ENCODE measurements at regions not wholly inside any gene's neighbourhood (a gene's known extent, or its start where the extent isn't known, plus 50 kb on each side); places are given as distances from the start of the nearest gene placed in this dataset.

GRCh38 chr6:113439866-113440265, 417.3 kb upstream of the MARCKS start:
- intact Hi-C loops (cut with micrococcal nuclease) = no loop called here
- CTCF ChIA-PET = no interaction called here
- no peak for TF ChIP-seq CTCF (IDR thresholded peaks at IDR 0.05)
- DNase-seq (no peak), ATAC-seq (ENCODE audit: low read depth) (no peak)
- POLR2A ChIA-PET = no interaction called here
- Mint-ChIP-seq H3K27ac (no peak overlapping the region), H3K27me3 (no peaks in the 10 kb centered on the region), H3K9me3 (no peaks in the 10 kb centered on the region), H3K36me3 (ENCODE audit: low read depth) (no peaks in the 10 kb centered on the region), H3K4me3 (no peak overlapping the region), H3K4me1 (no peaks in the 10 kb centered on the region)

- ATAC-seq (ENCODE audit: low read depth) (no peak), DNase-seq (no peak)
- ChIA-PET CTCF (no interaction called here), POLR2A (no interaction called here)
- H3K36me3 Mint-ChIP-seq (ENCODE audit: low read depth) = no peaks in the 10 kb centered on the region
- H3K27ac Mint-ChIP-seq = no peak overlapping the region
- TF ChIP-seq CTCF (IDR thresholded peaks at IDR 0.05) = no peak
- peaks cover 3% of the 10 kb centered on the region for H3K4me1 Mint-ChIP-seq
- no peaks in the 10 kb centered on the region for H3K27me3 Mint-ChIP-seq
- intact Hi-C loops (cut with micrococcal nuclease) = no loop called here
- H3K9me3 Mint-ChIP-seq = peaks cover 3% of the 10 kb centered on the region
- no peak overlapping the region for H3K4me3 Mint-ChIP-seq
Observed at GRCh38 chr6:113442040-113442439, 415.1 kb upstream of the MARCKS start.

- ChIA-PET POLR2A (no interaction called here), CTCF (no interaction called here)
- no peak for TF ChIP-seq CTCF (IDR thresholded peaks at IDR 0.05)
- Mint-ChIP-seq H3K27ac (no peak overlapping the region), H3K27me3 (no peaks in the 10 kb centered on the region), H3K4me3 (no peak overlapping the region), H3K9me3 (peaks cover 3% of the 10 kb centered on the region), H3K4me1 (peaks cover 23% of the 10 kb centered on the region), H3K36me3 (ENCODE audit: low read depth) (no peaks in the 10 kb centered on the region)
- ATAC-seq (ENCODE audit: low read depth) (no peak), DNase-seq (no peak)
- intact Hi-C loops (cut with micrococcal nuclease) = loop anchor here (5.0 kb wide), 1 partner anchor 412 kb away; the partner anchor contains the start of gene MARCKS
Observed at GRCh38 chr6:113445201-113445600, 411.9 kb upstream of the MARCKS start.

- H3K27me3 Mint-ChIP-seq = no peaks in the 10 kb centered on the region
- no peak overlapping the region for H3K27ac Mint-ChIP-seq
- ChIA-PET POLR2A (interaction anchor here (1.7 kb wide), 1 partner anchor 411 kb away, joined by 6 read pairs; no protein-coding TSS in a partner anchor), CTCF (interaction anchor here (1.0 to 1.3 kb wide), 2 partner anchors 14 to 412 kb away, joined by 4 read pairs; no protein-coding TSS in a partner anchor)
- peaks cover 24% of the 10 kb centered on the region for H3K4me1 Mint-ChIP-seq
- no peaks in the 10 kb centered on the region for H3K36me3 Mint-ChIP-seq (ENCODE audit: low read depth)
- TF ChIP-seq CTCF (IDR thresholded peaks at IDR 0.05) = no peak
- intact Hi-C loops (cut with micrococcal nuclease) = loop anchor here (5.0 kb wide), 1 partner anchor 410 kb away; the partner anchor contains the start of gene MARCKS
- peak; percentile 31 for ATAC-seq (ENCODE audit: low read depth)
- DNase-seq = no peak
- peaks cover 3% of the 10 kb centered on the region for H3K9me3 Mint-ChIP-seq
- H3K4me3 Mint-ChIP-seq = no peak overlapping the region
Observed at GRCh38 chr6:113447088-113447831, 409.9 kb upstream of the MARCKS start.

- intact Hi-C loops (cut with micrococcal nuclease) = loop anchor here (5.0 kb wide), 1 partner anchor 408 kb away; the partner anchor contains the start of gene MARCKS
- no peak overlapping the region for H3K4me3 Mint-ChIP-seq
- TF ChIP-seq CTCF (IDR thresholded peaks at IDR 0.05) = no peak
- CTCF ChIA-PET = no interaction called here
- H3K36me3 Mint-ChIP-seq (ENCODE audit: low read depth) = no peaks in the 10 kb centered on the region
- H3K27ac Mint-ChIP-seq = peak overlapping the region; percentile 11
- H3K4me1 Mint-ChIP-seq = peaks cover 24% of the 10 kb centered on the region
- DNase-seq = no peak
- H3K9me3 Mint-ChIP-seq = peaks cover 3% of the 10 kb centered on the region
- ATAC-seq (ENCODE audit: low read depth) = no peak
- POLR2A ChIA-PET = interaction anchor here (1.7 kb wide), 1 partner anchor 410 kb away, joined by 6 read pairs; no protein-coding TSS in a partner anchor
- H3K27me3 Mint-ChIP-seq = no peaks in the 10 kb centered on the region
Observed at GRCh38 chr6:113449051-113449450, 408.1 kb upstream of the MARCKS start.
